MM.1S (cell line): ENCODE measurements at regions not wholly inside any gene's neighbourhood (a gene's known extent, or its start where the extent isn't known, plus 50 kb on each side); places are given as distances from the start of the nearest gene placed in this dataset.

ENCODE experiments used
- DNase-seq: peaks from one replicate; pipeline ENCODE4 v3.0.0-alpha.2; 2015
- H2AFZ ChIP-seq: fragments of 300-600 bp; sonication (generic); 2 replicates; pipeline ENCODE4 v1.6.0; 2016; ENCODE audit warnings: antibody characterized with exemption, low read length
- H3F3A ChIP-seq: fragments of 300-600 bp; sonication (generic); 2 replicates; pipeline ENCODE4 v1.6.1; 2016; ENCODE audit warnings: mild to moderate bottlenecking, antibody characterized with exemption, low read length, moderate library complexity, mixed read lengths; ENCODE audit not compliant: insufficient read depth
- H3K27ac ChIP-seq: fragments of 300-600 bp; sonication (generic); 2 replicates; pipeline ENCODE4 v1.5.1; 2016; ENCODE audit warnings: mild to moderate bottlenecking, low read length
- H3K27me3 ChIP-seq: fragments of 300-600 bp; sonication (generic); replicated peaks from 2 replicates; pipeline ENCODE4 v1.6.0; 2016; ENCODE audit warnings: low read length; ENCODE audit not compliant: insufficient read depth
- H3K36me3 ChIP-seq: fragments of 300-600 bp; sonication (generic); replicated peaks from 2 replicates; pipeline ENCODE4 v1.6.1; 2016; ENCODE audit warnings: mild to moderate bottlenecking, low read length, mixed read lengths; ENCODE audit not compliant: insufficient read depth
- H3K4me1 ChIP-seq: fragments of 300-600 bp; sonication (generic); 2 replicates; pipeline ENCODE4 v1.6.1; 2016; ENCODE audit warnings: low read length, mixed read lengths
- H3K4me2 ChIP-seq: fragments of 300-600 bp; sonication (generic); 2 replicates; pipeline ENCODE4 v1.6.0; 2016; ENCODE audit warnings: low read depth, low read length
- H3K4me3 ChIP-seq: fragments of 300-600 bp; sonication (generic); 2 replicates; pipeline ENCODE4 v1.5.1; 2016; ENCODE audit warnings: low read length, mixed read lengths
- H3K79me2 ChIP-seq: fragments of 300-600 bp; sonication (generic); 2 replicates; pipeline ENCODE4 v1.6.1; 2016; ENCODE audit warnings: mixed run types, low read length, mixed read lengths
- H3K9ac ChIP-seq: fragments of 300-600 bp; sonication (generic); 2 replicates; pipeline ENCODE4 v1.6.1; 2016; ENCODE audit warnings: low read length, mixed read lengths
- H3K9me2 ChIP-seq: fragments of 300-600 bp; sonication (generic); replicated peaks from 2 replicates; pipeline ENCODE4 v1.6.1; 2016; ENCODE audit warnings: mild to moderate bottlenecking, low read length, mixed read lengths; ENCODE audit not compliant: insufficient read depth
- H3K9me3 ChIP-seq: fragments of 300-600 bp; sonication (generic); replicated peaks from 2 replicates; pipeline ENCODE4 v1.6.1; 2016; ENCODE audit warnings: mild to moderate bottlenecking, low read length, mixed read lengths; ENCODE audit not compliant: insufficient read depth
- H4K20me1 ChIP-seq: fragments of 300-600 bp; sonication (generic); 2 replicates; pipeline ENCODE4 v1.6.1; 2016; ENCODE audit warnings: mild to moderate bottlenecking, low read length, moderate library complexity, mixed read lengths; ENCODE audit not compliant: insufficient read depth
- EZH2 ChIP-seq: fragments of 300-600 bp; sonication (generic); optimal IDR thresholded peaks from 2 replicates; pipeline ENCODE3; 2017; ENCODE audit warnings: low read depth, mild to moderate bottlenecking, antibody characterized with exemption, low read length, mixed read lengths
- EZH2phosphoT487 ChIP-seq: fragments of 300-600 bp; sonication (generic); IDR thresholded peaks from 2 replicates; pipeline ENCODE4 v1.6.1; 2018; ENCODE audit warnings: antibody characterized with exemption, low read length
- TF ChIP-seq, protein P1 (sequence below): fragments of 300-600 bp; sonication (generic); IDR thresholded peaks from 2 replicates; pipeline ENCODE4 v1.5.1; 2016; ENCODE audit warnings: antibody characterized with exemption, low read length, mixed read lengths

DNA sequence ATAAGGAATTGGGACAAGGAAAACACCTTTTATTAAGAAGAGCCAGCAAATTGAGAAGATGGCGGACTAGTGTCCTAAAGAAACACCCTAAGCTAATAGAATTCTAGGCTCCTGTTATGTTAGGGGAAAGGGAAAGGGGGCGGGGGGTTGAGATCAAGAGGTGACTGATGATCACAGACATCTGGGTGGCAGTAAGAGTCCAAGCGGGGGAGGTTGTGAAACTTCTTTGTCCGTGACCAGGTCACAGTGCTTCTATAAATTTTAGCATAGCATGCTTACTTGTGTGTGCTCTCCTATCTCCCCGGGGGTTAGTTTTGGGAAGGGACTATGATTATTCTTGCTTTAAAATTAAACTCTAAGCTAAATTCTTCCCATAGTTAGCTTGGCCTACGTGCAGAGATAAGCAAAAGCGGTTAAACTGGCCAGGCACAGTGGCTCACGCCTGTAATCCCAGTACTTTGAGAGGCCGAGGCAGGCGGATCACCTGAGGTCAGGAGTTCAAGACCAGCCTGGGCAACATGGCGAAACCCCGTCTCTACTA, 262.1 kb downstream of the SKIDA1 start:
- no peaks in the 10 kb centered on the region for H4K20me1 ChIP-seq
- no peak overlapping the region for H3K4me2 ChIP-seq
- H2AFZ ChIP-seq, result no peak overlapping the region
- no peak overlapping the region for H3K27ac ChIP-seq
- DNase-seq, result no peak
- no peaks in the 10 kb centered on the region for H3K79me2 ChIP-seq
- no peaks in the 10 kb centered on the region for H3K36me3 ChIP-seq
- no peak overlapping the region for H3K9ac ChIP-seq
- H3F3A ChIP-seq, result no peaks in the 10 kb centered on the region
- H3K9me2 ChIP-seq, result no peaks in the 10 kb centered on the region
- H3K9me3 ChIP-seq, result no peaks in the 10 kb centered on the region
- H3K4me1 ChIP-seq, result no peaks in the 10 kb centered on the region
- no peaks in the 10 kb centered on the region for H3K27me3 ChIP-seq
- no peak for TF ChIP-seq EZH2phosphoT487
- TF ChIP-seq, protein P1, sequence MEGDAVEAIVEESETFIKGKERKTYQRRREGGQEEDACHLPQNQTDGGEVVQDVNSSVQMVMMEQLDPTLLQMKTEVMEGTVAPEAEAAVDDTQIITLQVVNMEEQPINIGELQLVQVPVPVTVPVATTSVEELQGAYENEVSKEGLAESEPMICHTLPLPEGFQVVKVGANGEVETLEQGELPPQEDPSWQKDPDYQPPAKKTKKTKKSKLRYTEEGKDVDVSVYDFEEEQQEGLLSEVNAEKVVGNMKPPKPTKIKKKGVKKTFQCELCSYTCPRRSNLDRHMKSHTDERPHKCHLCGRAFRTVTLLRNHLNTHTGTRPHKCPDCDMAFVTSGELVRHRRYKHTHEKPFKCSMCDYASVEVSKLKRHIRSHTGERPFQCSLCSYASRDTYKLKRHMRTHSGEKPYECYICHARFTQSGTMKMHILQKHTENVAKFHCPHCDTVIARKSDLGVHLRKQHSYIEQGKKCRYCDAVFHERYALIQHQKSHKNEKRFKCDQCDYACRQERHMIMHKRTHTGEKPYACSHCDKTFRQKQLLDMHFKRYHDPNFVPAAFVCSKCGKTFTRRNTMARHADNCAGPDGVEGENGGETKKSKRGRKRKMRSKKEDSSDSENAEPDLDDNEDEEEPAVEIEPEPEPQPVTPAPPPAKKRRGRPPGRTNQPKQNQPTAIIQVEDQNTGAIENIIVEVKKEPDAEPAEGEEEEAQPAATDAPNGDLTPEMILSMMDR, result no peak
- TF ChIP-seq EZH2, result no peak
- H3K4me3 ChIP-seq, result no peak overlapping the region

DNA sequence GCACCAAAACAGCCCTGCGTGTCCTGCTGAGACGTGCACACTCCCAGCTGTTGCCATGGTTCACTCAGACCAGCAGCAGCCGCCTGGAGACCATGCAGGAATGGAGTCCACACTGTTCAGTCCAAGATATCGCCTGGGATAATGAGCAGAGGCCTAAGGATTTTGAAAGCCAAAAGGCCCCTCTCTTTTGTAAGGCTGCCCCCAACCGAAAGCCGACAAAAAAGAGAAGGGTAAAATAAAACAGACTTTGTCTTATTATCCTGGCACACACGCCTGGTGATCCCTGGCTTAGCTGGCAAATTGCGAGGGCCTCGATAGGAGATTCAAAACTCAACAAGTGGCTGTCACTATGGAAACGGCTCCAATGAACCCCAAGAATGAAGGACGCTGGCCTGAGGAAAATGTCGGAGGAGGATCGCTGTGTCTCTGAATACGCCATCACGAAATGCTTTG, 263.6 kb downstream of the SKIDA1 start:
- Histone ChIP-seq H3K9ac (no peak overlapping the region), H3K9me2 (no peaks in the 10 kb centered on the region), H3K4me3 (no peak overlapping the region), H3F3A (no peaks in the 10 kb centered on the region), H3K27me3 (no peaks in the 10 kb centered on the region), H3K4me1 (no peaks in the 10 kb centered on the region), H3K9me3 (no peaks in the 10 kb centered on the region), H2AFZ (no peak overlapping the region), H3K27ac (no peak overlapping the region), H4K20me1 (no peaks in the 10 kb centered on the region), H3K4me2 (no peak overlapping the region), H3K79me2 (no peaks in the 10 kb centered on the region), H3K36me3 (no peaks in the 10 kb centered on the region)
- no peak for TF ChIP-seq EZH2phosphoT487
- TF ChIP-seq, protein P1, result no peak
- TF ChIP-seq EZH2, result no peak
- DNase-seq, result no peak

DNA sequence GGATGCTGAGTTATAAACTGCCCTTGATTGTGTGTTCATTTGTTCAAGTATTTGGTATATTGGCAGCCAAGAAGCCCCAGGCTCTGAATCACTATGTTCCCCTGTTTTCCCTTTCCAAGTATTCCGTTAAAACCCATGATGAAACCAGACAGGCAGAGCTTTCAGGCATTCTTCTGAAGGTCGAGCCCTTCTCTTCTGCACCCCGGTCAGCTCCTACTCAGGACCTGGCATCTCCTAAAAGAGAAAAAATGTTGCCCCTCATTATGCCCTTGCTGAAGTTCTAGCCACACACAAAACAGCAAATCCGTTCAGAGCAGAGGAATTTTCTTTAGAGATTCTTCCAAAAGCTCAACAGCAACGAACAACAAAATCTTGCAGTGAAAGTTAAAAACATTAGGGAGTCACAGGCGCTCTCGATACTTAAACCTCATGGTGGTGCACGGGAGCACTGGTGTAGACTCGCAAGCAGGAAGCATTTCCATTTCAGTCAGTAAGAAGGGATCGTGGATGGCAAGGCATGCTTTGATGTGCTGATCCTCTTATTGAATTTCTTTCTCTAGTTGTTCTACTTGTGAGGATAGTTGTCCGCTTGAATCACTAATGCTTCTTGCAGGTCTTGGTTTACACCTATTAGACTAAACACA, 264.9 kb downstream of the SKIDA1 start:
- Histone ChIP-seq H3K9me3 (no peaks in the 10 kb centered on the region), H3F3A (no peaks in the 10 kb centered on the region), H3K4me2 (no peak overlapping the region), H3K9me2 (no peaks in the 10 kb centered on the region), H3K4me3 (no peak overlapping the region), H3K27me3 (no peaks in the 10 kb centered on the region), H3K79me2 (no peaks in the 10 kb centered on the region), H3K9ac (no peak overlapping the region), H2AFZ (no peak overlapping the region), H3K4me1 (no peaks in the 10 kb centered on the region), H3K36me3 (no peaks in the 10 kb centered on the region), H3K27ac (no peak overlapping the region), H4K20me1 (no peaks in the 10 kb centered on the region)
- TF ChIP-seq EZH2, result no peak
- TF ChIP-seq, protein P1, result no peak
- DNase-seq, result no peak
